SK-N-SH (cell line): ENCODE measurements at regions not wholly inside any gene's neighbourhood (a gene's known extent, or its start where the extent isn't known, plus 50 kb on each side); places are given as distances from the start of the nearest gene placed in this dataset.

ENCODE experiments used
- CTCF ChIA-PET: fragments of 300-600, 350-600 bp; formaldehyde crosslinking; extraction: SDS; loops from one replicate; lab custom pipeline; 2021; lab: Yijun Ruan, JAX
- POLR2A ChIA-PET: fragments of 350-600 bp; sonication (Branson Sonifier 250); formaldehyde crosslinking; extraction: SDS; loops from one replicate; lab custom pipeline; 2020; ENCODE audit warnings: antibody characterized with exemption, inconsistent platforms; lab: Yijun Ruan, JAX
- DNase-seq: peaks from one replicate; pipeline ENCODE4 v3.0.0; 2012
- H2AFZ ChIP-seq: fragments of 200-600 bp; sonication (generic); 2 replicates; pipeline ENCODE4 v1.8.1; 2016; ENCODE audit warnings: antibody characterized with exemption, mild to moderate bottlenecking, low read depth
- H3F3A ChIP-seq: fragments of 200-600 bp; sonication (generic); replicated peaks from 2 replicates; pipeline ENCODE3; 2016; ENCODE audit warnings: antibody characterized with exemption, mild to moderate bottlenecking; ENCODE audit not compliant: insufficient read depth
- H3K27ac ChIP-seq, 2 experiments: fragments of 200-500 bp in 1 of 2; fragments of 200-600 bp in 1 of 2; sonication (Bioruptor generic) in 1 of 2; sonication (generic), shearing (Covaris generic) in 1 of 2; 2 replicates each; pipeline versions ENCODE4 v1.5.1 to v1.6.1; 2014 to 2016; ENCODE audit warnings: low read depth in 2 of 2, inconsistent platforms in 1 of 2, low read length in 1 of 2, mild to moderate bottlenecking in 1 of 2, mixed read lengths in 1 of 2
- H3K27me3 ChIP-seq: fragments of 200-600 bp; sonication (generic), shearing (Covaris generic); 2 replicates; pipeline ENCODE4 v1.6.1; 2016; ENCODE audit warnings: mixed run types; ENCODE audit not compliant: insufficient read depth
- H3K36me3 ChIP-seq, 2 experiments: fragments of 200-500 bp in 1 of 2; fragments of 200-600 bp in 1 of 2; sonication (Bioruptor generic) in 1 of 2; sonication (generic) in 1 of 2; replicated peaks in 1 of 2; 2 replicates each; pipeline versions ENCODE3 to v1.5.1; 2014 to 2016; ENCODE audit warnings: low read length in 1 of 2, mild to moderate bottlenecking in 1 of 2; ENCODE audit not compliant: insufficient read depth in 2 of 2, control insufficient read depth in 1 of 2
- H3K4me1 ChIP-seq, 2 experiments: fragments of 200-500 bp in 1 of 2; fragments of 200-600 bp in 1 of 2; sonication (Bioruptor generic) in 1 of 2; sonication (generic), shearing (Covaris generic) in 1 of 2; 2 replicates each; pipeline versions ENCODE4 v1.5.1 to v1.6.1; 2014 to 2016; ENCODE audit warnings: low read depth in 1 of 2, low read length in 1 of 2, mixed run types in 1 of 2; ENCODE audit not compliant: insufficient read depth in 2 of 2, control insufficient read depth in 1 of 2
- H3K4me2 ChIP-seq: fragments of 200-600 bp; sonication (generic), shearing (Covaris generic); 2 replicates; pipeline ENCODE4 v1.6.1; 2017; ENCODE audit warnings: mixed run types
- H3K4me3 ChIP-seq, 2 experiments: fragments of 200-500 bp in 1 of 2; fragments of 200-600 bp in 1 of 2; sonication (Bioruptor generic) in 1 of 2; sonication (generic), shearing (Covaris generic) in 1 of 2; 2 replicates each; pipeline versions ENCODE4 v1.5.1 to v1.8.1; 2014 to 2016; ENCODE audit warnings: low read depth in 2 of 2, inconsistent platforms in 1 of 2, low read length in 1 of 2, mild to moderate bottlenecking in 1 of 2, mixed read lengths in 1 of 2, moderate library complexity in 1 of 2
- H3K79me2 ChIP-seq: fragments of 200-600 bp; sonication (generic); 2 replicates; pipeline ENCODE4 v1.8.1; 2017; ENCODE audit warnings: mild to moderate bottlenecking; ENCODE audit not compliant: insufficient read depth
- H3K9ac ChIP-seq: fragments of 200-600 bp; sonication (generic); 2 replicates; pipeline ENCODE4 v1.6.1; 2017; ENCODE audit warnings: mixed run types
- H3K9me2 ChIP-seq: fragments of 200-600 bp; sonication (generic); 2 replicates; pipeline ENCODE4 v1.6.1; 2017; ENCODE audit warnings: mixed run types
- H3K9me3 ChIP-seq: fragments of 200-600 bp; sonication (generic); 2 replicates; pipeline ENCODE4 v1.6.1; 2017; ENCODE audit warnings: mixed run types, mild to moderate bottlenecking, moderate library complexity
- H4K20me1 ChIP-seq: fragments of 200-600 bp; sonication (generic); 2 replicates; pipeline ENCODE4 v1.6.1; 2017; ENCODE audit warnings: mild to moderate bottlenecking, mixed run types; ENCODE audit not compliant: insufficient read depth
- CHD2 ChIP-seq: fragments of 150-350 bp; IDR thresholded peaks from 2 replicates; pipeline ENCODE4 v1.6.1; 2018; ENCODE audit warnings: low read length; ENCODE audit not compliant: partially characterized antibody
- CTCF ChIP-seq: fragments of 200-600 bp; sonication (generic); IDR thresholded peaks from 2 replicates; pipeline ENCODE4 v1.6.1; 2017; ENCODE audit warnings: antibody characterized with exemption, mild to moderate bottlenecking, moderate library complexity
- ELF1 ChIP-seq: IDR thresholded peaks from 2 replicates; pipeline ENCODE4 v1.4.0; 2012
- EP300 ChIP-seq, 2 experiments: IDR thresholded peaks; 2 replicates each; pipeline versions ENCODE4 v1.4.0 to v1.6.1; 2012; ENCODE audit warnings: borderline replicate concordance in 1 of 2, low read depth in 1 of 2, low read length in 1 of 2
- IRF3 ChIP-seq: fragments of 150-350 bp; IDR thresholded peaks from 2 replicates; pipeline ENCODE4 v1.6.1; 2016; ENCODE audit warnings: mild to moderate bottlenecking, low read depth, low read length
- MAX ChIP-seq: IDR thresholded peaks from 2 replicates; pipeline ENCODE4 v1.4.0; 2012; ENCODE audit warnings: low read depth
- NFIC ChIP-seq: IDR thresholded peaks from 2 replicates; pipeline ENCODE4 v1.4.0; 2012; ENCODE audit warnings: borderline replicate concordance
- POLR2AphosphoS5 ChIP-seq: IDR thresholded peaks from 2 replicates; pipeline ENCODE4 v1.6.1; 2012; ENCODE audit warnings: low read depth, low read length
- REST ChIP-seq: IDR thresholded peaks from 2 replicates; pipeline ENCODE4 v1.6.1; 2012; ENCODE audit warnings: mild to moderate bottlenecking, low read depth, low read length, moderate library complexity
- ZBTB33 ChIP-seq: IDR thresholded peaks from 2 replicates; pipeline ENCODE4 v1.4.0; 2012; ENCODE audit warnings: low read depth, borderline replicate concordance
- WGBS: methylation state at CpG from one replicate; pipeline ENCODE4 v1.1.6; 2017; ENCODE audit warnings: low lambda C conversion rate; 5-methylcytosine and 5-hydroxymethylcytosine counted together

GRCh38 chr11:113574171-113574570 is 99.0 kb upstream of the DRD2 start:
- TF ChIP-seq REST = no peak
- TF ChIP-seq NFIC = no peak
- TF ChIP-seq ZBTB33 = no peak
- no peak for TF ChIP-seq IRF3
- no peak for TF ChIP-seq CHD2
- no peak for TF ChIP-seq CTCF
- TF ChIP-seq EP300 (IDR thresholded peaks at IDR 0.05; ENCODE audit: borderline replicate concordance in 1 of 2, low read depth in 1 of 2, low read length in 1 of 2) = no peak
- no peak for TF ChIP-seq MAX
- TF ChIP-seq ELF1 = no peak
- no peak for TF ChIP-seq POLR2AphosphoS5
- no peak for DNase-seq
- Histone ChIP-seq H3K36me3 (no peaks in the 10 kb centered on the region), H3K79me2 (no peaks in the 10 kb centered on the region), H3K4me2 (no peak overlapping the region), H3K9me2 (no peaks in the 10 kb centered on the region), H3K27ac (peak overlapping the region in 1 of 2 experiments; percentile 86; a peak in 2 of 4 replicates), H3F3A (no peaks in the 10 kb centered on the region), H3K27me3 (no peaks in the 10 kb centered on the region), H3K9me3 (no peaks in the 10 kb centered on the region), H3K9ac (no peak overlapping the region), H3K4me3 (no peak overlapping the region), H4K20me1 (no peaks in the 10 kb centered on the region), H3K4me1 (peaks cover 0 to 52% of the 10 kb centered on the region in 2 experiments; a peak in 2 of 4 replicates), H2AFZ (no peak overlapping the region)
- 18% methylated on average over 3 of the region's 4 CpGs for WGBS
- CTCF ChIA-PET = interaction anchor here (1.1 to 2.9 kb wide), 5 partner anchors 18 to 156 kb away, joined by 3 to 9 read pairs (median 5); no protein-coding TSS in a partner anchor
- POLR2A ChIA-PET = interaction anchor here (0.7 kb wide), 1 partner anchor 17 kb away, joined by 3 read pairs; no protein-coding TSS in a partner anchor
